ENCODE measurements at regions not wholly inside any gene's neighbourhood (a gene's known extent, or its start where the extent isn't known, plus 50 kb on each side); places are given as distances from the start of the nearest gene placed in this dataset.

- TF ChIP-seq MYBL2 (CRISPR knock-in tag; IDR thresholded peaks at IDR 0.05) (no peak), ZNF232 (CRISPR knock-in tag; IDR thresholded peaks at IDR 0.05) (no peak)
These were observed 188.4 kb upstream of the ELL2 start (continued) for GRCh38 chr5:96150007-96150406.

GRCh38 chr5:96149546-96149945, 187.9 kb upstream of the ELL2 start:
- no peak for DNase-seq (ENCODE audit: low spot score)
- TF ChIP-seq ZNF317 (CRISPR knock-in tag; IDR thresholded peaks at IDR 0.05; ENCODE audit: borderline replicate concordance, low read depth) (no peak), OVOL2 (CRISPR knock-in tag; IDR thresholded peaks at IDR 0.05; ENCODE audit: borderline replicate concordance) (no peak), NR3C1 (CRISPR knock-in tag; conservative IDR thresholded peaks at IDR 0.05; ENCODE audit: low read depth) (no peak), NFE2L1 (CRISPR knock-in tag; IDR thresholded peaks at IDR 0.05) (no peak), ZNF232 (CRISPR knock-in tag; IDR thresholded peaks at IDR 0.05) (no peak), ZNF396 (CRISPR knock-in tag; IDR thresholded peaks at IDR 0.05; ENCODE audit: borderline replicate concordance) (no peak), SMAD4 (CRISPR knock-in tag; IDR thresholded peaks at IDR 0.05) (no peak), ETV6 (CRISPR knock-in tag; IDR thresholded peaks at IDR 0.05) (no peak), ELF4 (CRISPR knock-in tag; IDR thresholded peaks at IDR 0.05; ENCODE audit: low read depth) (no peak)
- Mint-ChIP-seq H3K27me3 (ENCODE audit: low read depth) (no peaks in the 10 kb centered on the region), H3K27ac (no peak overlapping the region), H3K9me3 (no peaks in the 10 kb centered on the region), H3K4me1 (peaks cover 44% of the 10 kb centered on the region), H3K4me3 (no peak overlapping the region), H3K36me3 (no peaks in the 10 kb centered on the region)
- ChIA-PET CTCF (no interaction called here), POLR2A (no interaction called here)
- no peak for ATAC-seq

GRCh38 chr5:96149021-96149420, 187.4 kb upstream of the ELL2 start:
- H3K4me1 Mint-ChIP-seq, result peaks cover 49% of the 10 kb centered on the region
- POLR2A ChIA-PET, result no interaction called here

GRCh38 chr5:96148376-96148775, 186.7 kb upstream of the ELL2 start:
- ATAC-seq (no peak), DNase-seq (ENCODE audit: low spot score) (no peak)
- H3K27ac Mint-ChIP-seq, result no peak overlapping the region
- no peak overlapping the region for H3K4me3 Mint-ChIP-seq
- ChIA-PET CTCF (no interaction called here), POLR2A (no interaction called here)
- no peaks in the 10 kb centered on the region for H3K27me3 Mint-ChIP-seq (ENCODE audit: low read depth)
- H3K4me1 Mint-ChIP-seq, result peaks cover 52% of the 10 kb centered on the region
- H3K9me3 Mint-ChIP-seq, result no peaks in the 10 kb centered on the region
- H3K36me3 Mint-ChIP-seq, result no peaks in the 10 kb centered on the region
- TF ChIP-seq TEAD1 (CRISPR knock-in tag; IDR thresholded peaks at IDR 0.05) (no peak), ERG (CRISPR knock-in tag; IDR thresholded peaks at IDR 0.05) (no peak), E2F5 (CRISPR knock-in tag; IDR thresholded peaks at IDR 0.05) (no peak), ZNF317 (CRISPR knock-in tag; IDR thresholded peaks at IDR 0.05; ENCODE audit: borderline replicate concordance, low read depth) (no peak), SMAD4 (CRISPR knock-in tag; IDR thresholded peaks at IDR 0.05) (no peak), ZNF671 (CRISPR knock-in tag; IDR thresholded peaks at IDR 0.05) (no peak), ZSCAN18 (CRISPR knock-in tag; IDR thresholded peaks at IDR 0.05) (no peak), MLX (CRISPR knock-in tag; IDR thresholded peaks at IDR 0.05) (no peak), ZNF121 (CRISPR knock-in tag; IDR thresholded peaks at IDR 0.05) (no peak), HMGA2 (CRISPR knock-in tag; IDR thresholded peaks at IDR 0.05) (no peak)

More at GRCh38 chr5:96149021-96149420, 187.4 kb upstream of the ELL2 start:
- no peaks in the 10 kb centered on the region for H3K36me3 Mint-ChIP-seq
- ATAC-seq, result no peak
- H3K4me3 Mint-ChIP-seq, result no peak overlapping the region
- DNase-seq (ENCODE audit: low spot score), result no peak
- TF ChIP-seq SP1 (CRISPR knock-in tag; conservative IDR thresholded peaks at IDR 0.05) (no peak), NFE2L1 (CRISPR knock-in tag; IDR thresholded peaks at IDR 0.05) (no peak), CTCF (IDR thresholded peaks at IDR 0.05) (no peak), KAT7 (CRISPR knock-in tag; IDR thresholded peaks at IDR 0.05; ENCODE audit: borderline replicate concordance) (no peak), MLX (CRISPR knock-in tag; IDR thresholded peaks at IDR 0.05) (no peak), ZNF317 (CRISPR knock-in tag; IDR thresholded peaks at IDR 0.05; ENCODE audit: borderline replicate concordance, low read depth) (no peak), HMGA2 (CRISPR knock-in tag; IDR thresholded peaks at IDR 0.05) (no peak), CREB1 (CRISPR knock-in tag; IDR thresholded peaks at IDR 0.05) (no peak)
- no peak overlapping the region for H3K27ac Mint-ChIP-seq
- H3K9me3 Mint-ChIP-seq, result no peaks in the 10 kb centered on the region
- CTCF ChIA-PET, result no interaction called here
- H3K27me3 Mint-ChIP-seq (ENCODE audit: low read depth), result no peaks in the 10 kb centered on the region
